HCT116 (cell line): ENCODE measurements at regions not wholly inside any gene's neighbourhood (a gene's known extent, or its start where the extent isn't known, plus 50 kb on each side); places are given as distances from the start of the nearest gene placed in this dataset.

Experiments used
- POLR2A ChIP-seq: IDR thresholded peaks from 2 replicates; pipeline ENCODE4 v1.7.0; 2011; ENCODE audit warnings: borderline replicate concordance; ENCODE audit not compliant: insufficient read depth, insufficient read length; ENCODE audit errors: extremely low read depth
- TF ChIP-seq, protein P1 (sequence below), 3 experiments: fragments of 200-600 bp in 1 of 3; sonication (generic) in 1 of 3; IDR thresholded peaks in 2 of 3; conservative IDR thresholded peaks in 1 of 3; 2 replicates each; pipeline ENCODE4 v1.5.1; 2012 to 2017; ENCODE audit warnings: low read depth in 2 of 3, low read length in 2 of 3, antibody characterized with exemption in 1 of 3, borderline replicate concordance in 1 of 3, control low read depth in 1 of 3, mild to moderate bottlenecking in 1 of 3, mixed read lengths in 1 of 3, mixed run types in 1 of 3, moderate library complexity in 1 of 3; ENCODE audit not compliant: insufficient read depth in 1 of 3

DNA sequence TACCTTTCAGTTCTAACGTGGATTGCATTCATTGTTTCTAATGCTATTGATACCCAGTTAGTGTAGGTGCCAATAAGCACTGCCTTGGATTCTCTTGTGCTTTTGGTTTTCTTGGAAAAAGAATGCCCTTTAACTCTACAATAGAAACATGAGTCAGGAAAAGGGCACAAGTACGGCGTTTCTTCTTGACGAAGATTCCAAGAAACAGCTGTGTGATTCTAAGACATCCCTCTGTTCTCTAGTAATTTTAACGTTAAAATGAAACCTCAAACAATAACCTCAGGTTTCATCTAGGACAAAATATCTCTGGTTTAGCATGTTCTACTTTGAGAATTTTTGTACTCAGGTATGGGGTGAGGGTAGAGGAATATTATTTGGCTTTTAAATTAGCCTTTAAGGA, 540.5 kb upstream of the ATP11B start:
- TF ChIP-seq, protein P1, sequence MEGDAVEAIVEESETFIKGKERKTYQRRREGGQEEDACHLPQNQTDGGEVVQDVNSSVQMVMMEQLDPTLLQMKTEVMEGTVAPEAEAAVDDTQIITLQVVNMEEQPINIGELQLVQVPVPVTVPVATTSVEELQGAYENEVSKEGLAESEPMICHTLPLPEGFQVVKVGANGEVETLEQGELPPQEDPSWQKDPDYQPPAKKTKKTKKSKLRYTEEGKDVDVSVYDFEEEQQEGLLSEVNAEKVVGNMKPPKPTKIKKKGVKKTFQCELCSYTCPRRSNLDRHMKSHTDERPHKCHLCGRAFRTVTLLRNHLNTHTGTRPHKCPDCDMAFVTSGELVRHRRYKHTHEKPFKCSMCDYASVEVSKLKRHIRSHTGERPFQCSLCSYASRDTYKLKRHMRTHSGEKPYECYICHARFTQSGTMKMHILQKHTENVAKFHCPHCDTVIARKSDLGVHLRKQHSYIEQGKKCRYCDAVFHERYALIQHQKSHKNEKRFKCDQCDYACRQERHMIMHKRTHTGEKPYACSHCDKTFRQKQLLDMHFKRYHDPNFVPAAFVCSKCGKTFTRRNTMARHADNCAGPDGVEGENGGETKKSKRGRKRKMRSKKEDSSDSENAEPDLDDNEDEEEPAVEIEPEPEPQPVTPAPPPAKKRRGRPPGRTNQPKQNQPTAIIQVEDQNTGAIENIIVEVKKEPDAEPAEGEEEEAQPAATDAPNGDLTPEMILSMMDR (IDR thresholded peaks at IDR 0.05 in 2 of 3, conservative IDR thresholded peaks at IDR 0.05 in 1 of 3; ENCODE audit: borderline replicate concordance in 1 of 3, insufficient read depth in 1 of 3, low read depth in 2 of 3, low read length in 2 of 3): no peak
- TF ChIP-seq POLR2A: no peak
